Endothelial cell (in vitro differentiated cells): ENCODE measurements at regions not wholly inside any gene's neighbourhood (a gene's known extent, or its start where the extent isn't known, plus 50 kb on each side); places are given as distances from the start of the nearest gene placed in this dataset.
A peak's percentile ranks its signal among the peaks of the same experiment; 100 is the strongest.

Experiments used
- DNase-seq: peaks from one replicate; pipeline ENCODE4 v3.0.0; 2021; ENCODE audit warnings: low spot score
- H3K27ac Mint-ChIP-seq: one replicate; pipeline ENCODE4 v1.8.0; 2021; ENCODE audit warnings: mixed read lengths, inconsistent platforms; ENCODE audit not compliant: unreplicated experiment
- H3K27me3 Mint-ChIP-seq: one replicate; pipeline ENCODE4 v1.8.0; 2021; ENCODE audit warnings: mild to moderate bottlenecking, moderate library complexity, mixed read lengths, inconsistent platforms; ENCODE audit not compliant: unreplicated experiment
- H3K36me3 Mint-ChIP-seq: one replicate; pipeline ENCODE4 v1.8.0; 2021; ENCODE audit warnings: mild to moderate bottlenecking, low read depth, mixed read lengths, inconsistent platforms; ENCODE audit not compliant: unreplicated experiment
- H3K4me1 Mint-ChIP-seq: one replicate; pipeline ENCODE4 v1.8.0; 2021; ENCODE audit warnings: mild to moderate bottlenecking, mixed read lengths, inconsistent platforms; ENCODE audit not compliant: unreplicated experiment
- H3K4me3 Mint-ChIP-seq: one replicate; pipeline ENCODE4 v1.8.0; 2021; ENCODE audit warnings: mild to moderate bottlenecking, mixed read lengths, inconsistent platforms; ENCODE audit not compliant: unreplicated experiment
- H3K9me3 Mint-ChIP-seq: one replicate; pipeline ENCODE4 v1.8.0; 2021; ENCODE audit warnings: mixed read lengths, inconsistent platforms; ENCODE audit not compliant: unreplicated experiment
- TF ChIP-seq, protein P1 (sequence below): fragments of 200-600 bp; sonication (generic); IDR thresholded peaks from one replicate; pipeline ENCODE4 v1.5.0; 2021; ENCODE audit warnings: antibody characterized with exemption; ENCODE audit not compliant: unreplicated experiment

DNA sequence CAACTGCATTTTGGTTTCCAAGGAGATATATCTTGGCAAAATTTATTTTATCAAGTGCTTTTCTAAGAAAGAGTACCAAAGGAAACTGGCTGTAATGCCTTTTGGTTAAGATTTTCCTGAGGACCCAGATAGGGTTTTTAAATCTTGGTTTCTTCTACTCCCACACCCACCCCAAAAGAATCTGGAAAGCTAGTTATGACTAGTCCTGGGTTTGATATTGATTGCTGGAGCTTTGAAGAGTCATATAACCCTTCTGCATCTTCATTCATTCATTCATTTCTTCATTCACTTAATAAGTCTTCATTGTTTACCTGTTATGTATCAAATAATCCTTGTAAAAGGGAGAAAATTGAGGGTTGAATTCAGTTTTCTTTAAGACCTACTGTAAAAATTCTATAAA lies 425.2 kb downstream of the PCNX1 start:
- TF ChIP-seq, protein P1, sequence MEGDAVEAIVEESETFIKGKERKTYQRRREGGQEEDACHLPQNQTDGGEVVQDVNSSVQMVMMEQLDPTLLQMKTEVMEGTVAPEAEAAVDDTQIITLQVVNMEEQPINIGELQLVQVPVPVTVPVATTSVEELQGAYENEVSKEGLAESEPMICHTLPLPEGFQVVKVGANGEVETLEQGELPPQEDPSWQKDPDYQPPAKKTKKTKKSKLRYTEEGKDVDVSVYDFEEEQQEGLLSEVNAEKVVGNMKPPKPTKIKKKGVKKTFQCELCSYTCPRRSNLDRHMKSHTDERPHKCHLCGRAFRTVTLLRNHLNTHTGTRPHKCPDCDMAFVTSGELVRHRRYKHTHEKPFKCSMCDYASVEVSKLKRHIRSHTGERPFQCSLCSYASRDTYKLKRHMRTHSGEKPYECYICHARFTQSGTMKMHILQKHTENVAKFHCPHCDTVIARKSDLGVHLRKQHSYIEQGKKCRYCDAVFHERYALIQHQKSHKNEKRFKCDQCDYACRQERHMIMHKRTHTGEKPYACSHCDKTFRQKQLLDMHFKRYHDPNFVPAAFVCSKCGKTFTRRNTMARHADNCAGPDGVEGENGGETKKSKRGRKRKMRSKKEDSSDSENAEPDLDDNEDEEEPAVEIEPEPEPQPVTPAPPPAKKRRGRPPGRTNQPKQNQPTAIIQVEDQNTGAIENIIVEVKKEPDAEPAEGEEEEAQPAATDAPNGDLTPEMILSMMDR = no peak
- H3K36me3 Mint-ChIP-seq = peaks cover 9% of the 10 kb centered on the region
- peaks cover 25% of the 10 kb centered on the region for H3K4me1 Mint-ChIP-seq
- H3K27ac Mint-ChIP-seq = peak overlapping the region; percentile 40
- no peaks in the 10 kb centered on the region for H3K9me3 Mint-ChIP-seq
- H3K27me3 Mint-ChIP-seq = no peaks in the 10 kb centered on the region
- no peak overlapping the region for H3K4me3 Mint-ChIP-seq
- DNase-seq = no peak

DNA sequence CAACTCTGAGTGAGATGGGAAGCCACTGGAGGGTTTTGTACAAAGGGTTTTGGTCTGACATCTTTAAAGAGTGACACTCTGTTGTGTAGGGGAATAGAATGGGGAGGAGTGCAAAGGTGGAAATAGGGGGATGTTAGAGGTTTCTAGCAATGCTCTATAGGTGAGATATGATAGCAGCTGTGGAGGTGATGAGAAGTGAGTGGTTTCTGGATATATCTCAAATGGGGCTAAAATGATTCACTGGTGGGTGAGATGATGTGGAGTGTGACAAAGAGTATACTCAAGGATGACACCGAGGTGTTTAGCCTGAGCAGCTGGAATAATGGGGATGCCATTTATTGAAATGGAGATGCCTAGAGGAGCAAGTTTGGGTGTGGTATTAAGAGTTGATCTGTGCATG lies 426.4 kb downstream of the PCNX1 start:
- DNase-seq = no peak
- Mint-ChIP-seq H3K36me3 (peaks cover 15% of the 10 kb centered on the region), H3K9me3 (no peaks in the 10 kb centered on the region), H3K4me3 (no peak overlapping the region), H3K4me1 (peaks cover 18% of the 10 kb centered on the region), H3K27me3 (no peaks in the 10 kb centered on the region), H3K27ac (no peak overlapping the region)
- TF ChIP-seq, protein P1 = no peak

DNA sequence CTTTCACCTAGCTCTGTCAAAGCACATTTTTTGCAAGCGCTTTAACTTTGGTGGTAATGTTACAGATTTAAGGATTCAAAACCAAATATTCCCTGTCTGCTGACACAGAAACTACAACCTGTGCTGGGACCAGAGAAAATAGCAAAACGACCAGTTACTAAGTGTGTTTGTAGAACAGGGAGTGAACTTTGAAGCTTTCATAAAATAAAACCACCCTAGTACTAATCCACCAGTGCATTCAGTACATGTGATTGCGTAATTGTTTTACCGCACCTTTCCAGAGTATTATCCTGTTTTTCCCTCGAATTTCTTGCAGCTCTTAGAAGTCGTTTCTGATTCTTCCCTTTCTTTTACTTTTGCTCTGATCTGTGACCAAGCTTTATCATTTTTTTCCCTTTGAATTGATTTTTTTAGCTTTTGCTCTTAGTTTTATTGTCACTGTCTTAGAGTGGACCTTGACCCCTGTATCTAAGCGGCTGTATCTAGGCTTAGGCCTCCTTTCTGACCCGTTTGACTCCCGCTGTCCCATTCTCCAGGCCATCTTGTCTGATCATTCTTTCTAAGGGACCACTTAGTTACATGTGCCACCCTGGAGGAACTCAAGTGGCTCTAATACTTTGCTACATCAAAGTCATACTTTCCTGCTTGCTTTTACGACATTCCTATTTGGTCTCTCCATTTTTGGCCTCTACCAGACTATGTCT lies 429.4 kb downstream of the PCNX1 start:
- peaks cover 11% of the 10 kb centered on the region for H3K36me3 Mint-ChIP-seq
- DNase-seq = no peak
- no peak overlapping the region for H3K27ac Mint-ChIP-seq
- no peak overlapping the region for H3K4me3 Mint-ChIP-seq
- H3K27me3 Mint-ChIP-seq = no peaks in the 10 kb centered on the region
- H3K9me3 Mint-ChIP-seq = no peaks in the 10 kb centered on the region
- TF ChIP-seq, protein P1 = no peak
- peaks cover 18% of the 10 kb centered on the region for H3K4me1 Mint-ChIP-seq

DNA sequence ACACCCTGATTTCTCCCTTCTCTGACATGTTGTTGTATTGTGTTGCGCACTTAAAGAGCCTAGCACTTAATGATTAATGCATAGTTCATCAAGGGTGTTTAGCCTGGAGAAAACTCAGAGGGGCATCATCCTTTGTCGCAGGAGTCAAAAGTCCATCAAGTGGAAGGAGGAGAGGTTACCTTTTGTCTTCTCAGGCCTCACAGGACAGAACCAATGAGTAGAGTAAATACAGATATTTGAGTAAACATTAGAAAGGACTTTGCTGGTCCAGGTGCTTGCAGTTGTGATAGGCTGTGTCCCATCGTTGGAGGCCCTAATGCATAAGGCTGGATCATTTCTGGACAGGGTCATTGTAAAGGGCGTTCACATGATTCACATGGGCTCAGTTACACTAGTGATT lies 430.9 kb downstream of the PCNX1 start:
- no peak overlapping the region for H3K27ac Mint-ChIP-seq
- H3K36me3 Mint-ChIP-seq = peaks cover 11% of the 10 kb centered on the region
- H3K4me1 Mint-ChIP-seq = peaks cover 8% of the 10 kb centered on the region
- H3K4me3 Mint-ChIP-seq = no peak overlapping the region
- DNase-seq = no peak
- no peaks in the 10 kb centered on the region for H3K9me3 Mint-ChIP-seq
- no peaks in the 10 kb centered on the region for H3K27me3 Mint-ChIP-seq
- TF ChIP-seq, protein P1 = no peak

DNA sequence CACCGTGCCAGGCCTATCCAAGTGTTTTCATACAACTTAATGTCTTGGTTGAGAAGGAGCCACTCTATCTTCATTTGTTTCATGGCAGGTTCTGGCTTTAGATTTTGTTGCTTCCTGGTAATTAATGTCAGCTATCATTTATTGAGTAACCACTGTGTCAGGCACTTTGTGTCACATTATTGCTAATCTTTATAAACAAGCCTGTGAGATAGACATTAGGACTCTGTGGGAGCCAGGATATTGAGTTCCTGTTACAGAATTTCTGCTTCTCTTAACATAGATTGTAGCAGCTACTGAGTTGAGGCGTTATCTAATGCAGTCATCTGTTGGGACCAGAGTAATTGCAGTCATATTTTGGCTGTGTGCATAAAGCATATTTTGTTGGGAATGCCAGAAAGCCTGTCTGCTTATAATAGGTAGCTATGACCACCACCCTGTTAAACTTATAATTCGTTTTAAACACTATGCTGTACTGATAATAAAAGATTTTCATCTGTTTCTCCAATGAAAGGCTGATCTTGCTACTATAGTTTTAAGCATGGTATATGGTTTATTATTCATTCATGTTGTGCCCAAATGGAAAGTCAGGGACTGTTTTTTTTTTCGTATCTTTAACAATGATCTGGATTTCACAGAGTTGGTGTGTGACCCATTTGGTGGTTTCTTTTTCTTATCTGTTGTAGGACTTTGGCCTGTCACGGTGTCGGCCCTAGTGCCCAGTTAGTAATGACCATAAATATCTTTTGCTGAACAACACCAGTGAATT lies 432.6 kb downstream of the PCNX1 start:
- TF ChIP-seq, protein P1 = no peak
- DNase-seq = no peak
- peaks cover under 1% of the 10 kb centered on the region for H3K27me3 Mint-ChIP-seq
- no peaks in the 10 kb centered on the region for H3K9me3 Mint-ChIP-seq
- H3K27ac Mint-ChIP-seq = peak overlapping the region; percentile 28
- peaks cover 11% of the 10 kb centered on the region for H3K36me3 Mint-ChIP-seq
- H3K4me3 Mint-ChIP-seq = no peak overlapping the region
- H3K4me1 Mint-ChIP-seq = peaks cover 8% of the 10 kb centered on the region
